Muscle layer of duodenum (tissue), 2 donors: ENCODE measurements at regions not wholly inside any gene's neighbourhood (a gene's known extent, or its start where the extent isn't known, plus 50 kb on each side); places are given as distances from the start of the nearest gene placed in this dataset.

Source experiments
- H3K27ac ChIP-seq: one replicate; pipeline ENCODE4 v1.7.0; 2013; ENCODE audit warnings: mild to moderate bottlenecking, low read length
- H3K27me3 ChIP-seq: one replicate; pipeline ENCODE4 v1.7.0; 2013; ENCODE audit warnings: low read depth, mild to moderate bottlenecking, control low read depth, low read length
- H3K36me3 ChIP-seq, 2 donors: one replicate each; pipeline ENCODE4 v1.7.0; 2013; ENCODE audit warnings: low read length in 2 of 2, control low read depth in 1 of 2, mild to moderate bottlenecking in 1 of 2; ENCODE audit not compliant: insufficient read depth in 2 of 2, control insufficient read depth in 1 of 2
- H3K4me1 ChIP-seq, 2 donors: one replicate each; pipeline ENCODE4 v1.7.0; 2013; ENCODE audit warnings: low read length in 2 of 2, mild to moderate bottlenecking in 2 of 2, control low read depth in 1 of 2, moderate library complexity in 1 of 2; ENCODE audit not compliant: insufficient read depth in 2 of 2, control insufficient read depth in 1 of 2
- H3K4me3 ChIP-seq, 2 donors: one replicate each; pipeline ENCODE4 v1.7.0; 2013; ENCODE audit warnings: low read length in 2 of 2, low read depth in 1 of 2, mild to moderate bottlenecking in 1 of 2
- H3K9me3 ChIP-seq, 2 donors: one replicate each; pipeline ENCODE4 v1.7.0; 2013; ENCODE audit warnings: low read length in 2 of 2, control low read depth in 1 of 2, mild to moderate bottlenecking in 1 of 2; ENCODE audit not compliant: control insufficient read depth in 1 of 2
- donor health status: healthy.

DNA sequence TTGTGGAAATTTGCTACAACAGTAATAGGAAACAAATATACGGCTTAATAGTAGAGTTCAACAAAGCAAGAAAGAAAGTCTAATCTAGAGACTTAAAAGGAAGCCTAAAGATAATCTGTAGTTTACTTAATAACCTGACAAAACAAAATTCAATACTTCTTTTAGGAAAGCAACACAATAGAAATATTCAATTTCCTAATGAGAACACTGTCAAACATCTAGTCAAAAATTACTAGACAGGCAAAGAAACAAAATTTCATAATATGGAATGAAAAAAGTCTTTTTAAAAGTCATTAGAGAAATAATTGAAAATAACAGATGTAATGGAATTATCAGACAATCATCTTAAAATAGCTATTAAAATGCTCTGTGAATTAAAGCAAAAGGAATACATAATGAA is 692.5 kb upstream of the ADAMTS16 start:
- Histone ChIP-seq H3K9me3 (peaks cover 4 to 6% of the 10 kb centered on the region in 2 donors), H3K27me3 (no peaks in the 10 kb centered on the region), H3K4me3 (no peak overlapping the region), H3K27ac (no peak overlapping the region), H3K4me1 (no peaks in the 10 kb centered on the region), H3K36me3 (no peaks in the 10 kb centered on the region)

DNA sequence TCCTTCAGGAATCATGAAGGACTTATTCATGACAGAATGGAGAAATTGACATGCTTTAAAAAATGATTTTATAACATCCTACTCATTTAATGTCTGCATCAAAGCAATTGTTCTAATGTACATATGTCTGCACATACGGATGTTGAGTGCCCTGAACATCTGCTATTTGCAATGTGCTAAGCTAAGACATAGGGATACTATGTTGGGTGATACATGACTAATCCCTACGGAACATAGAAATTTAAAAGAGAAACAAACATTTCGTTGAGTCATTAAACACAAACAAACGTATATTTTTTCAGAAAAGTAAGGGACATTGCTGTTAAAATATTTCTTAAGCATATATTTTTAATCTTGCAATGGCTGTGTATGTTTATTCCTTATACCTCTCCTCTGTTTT is 686.5 kb upstream of the ADAMTS16 start:
- no peaks in the 10 kb centered on the region for H3K36me3 ChIP-seq
- H3K4me3 ChIP-seq = no peak overlapping the region

DNA sequence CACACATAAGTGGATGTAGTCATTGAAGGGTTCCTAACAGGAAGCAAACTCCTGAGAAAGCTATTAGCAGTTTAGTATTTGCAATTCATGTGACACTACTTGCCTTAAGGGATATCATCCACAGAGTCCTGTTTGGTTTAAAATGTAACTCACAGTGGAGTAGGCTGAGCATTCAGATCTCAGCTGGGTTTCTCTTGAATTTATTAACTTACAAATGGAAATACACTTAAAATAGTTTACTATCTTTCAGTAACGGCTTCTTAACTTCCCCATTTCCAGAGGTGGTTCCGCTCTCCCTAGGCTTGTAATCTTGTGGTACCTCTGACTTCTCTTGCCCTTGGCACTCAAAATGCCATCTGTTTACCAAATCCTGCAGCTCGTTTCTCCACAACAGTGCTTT is 660.7 kb upstream of the ADAMTS16 start:
- Histone ChIP-seq H3K9me3 (no peaks in the 10 kb centered on the region), H3K36me3 (no peaks in the 10 kb centered on the region), H3K4me3 (no peak overlapping the region)

More for the DNA sequence above, 686.5 kb upstream of the ADAMTS16 start:
- Histone ChIP-seq H3K27ac (no peak overlapping the region), H3K4me1 (no peaks in the 10 kb centered on the region), H3K27me3 (no peaks in the 10 kb centered on the region), H3K9me3 (peaks cover 0 to 6% of the 10 kb centered on the region in 2 donors)

DNA sequence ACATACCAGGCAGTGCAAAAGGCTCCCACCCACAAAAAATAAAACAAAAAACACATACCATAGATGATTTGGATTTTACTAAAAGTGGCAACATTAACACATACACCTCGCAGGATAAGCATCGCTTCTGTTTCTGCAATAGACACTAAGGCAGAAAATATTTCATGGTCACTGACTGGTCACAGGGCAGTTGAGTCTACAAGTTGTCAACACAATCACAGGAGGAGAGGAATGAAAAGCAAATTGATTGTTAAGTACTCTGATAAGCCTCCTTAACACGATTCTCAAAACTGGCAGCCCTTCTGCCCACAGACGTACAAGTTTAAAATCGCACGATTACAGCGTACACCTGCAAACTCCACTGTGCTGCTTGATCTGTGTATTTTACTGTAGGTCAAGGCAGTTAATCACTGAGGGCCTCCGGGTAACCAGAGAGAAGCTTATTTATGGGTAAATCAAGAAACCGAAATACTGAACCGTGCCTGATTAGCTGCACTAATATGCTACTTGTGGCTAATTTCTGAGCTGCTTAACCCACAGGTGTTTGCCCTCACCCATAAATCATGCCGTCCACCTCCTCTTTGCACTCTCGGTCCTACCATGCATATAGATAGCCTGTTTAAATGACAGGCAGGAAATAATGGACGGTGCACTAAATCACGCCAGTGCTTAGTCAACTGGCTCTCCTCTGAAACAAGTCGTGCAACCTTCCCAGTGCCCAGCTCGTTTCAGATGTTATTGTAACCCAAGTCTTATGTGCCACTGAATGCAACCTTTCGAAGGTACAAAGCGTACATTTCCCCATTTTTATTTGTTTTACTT is 659.4 kb upstream of the ADAMTS16 start:
- no peak overlapping the region for H3K4me3 ChIP-seq
- H3K4me1 ChIP-seq = no peaks in the 10 kb centered on the region
- no peaks in the 10 kb centered on the region for H3K27me3 ChIP-seq
- no peaks in the 10 kb centered on the region for H3K36me3 ChIP-seq
- H3K9me3 ChIP-seq = no peaks in the 10 kb centered on the region
- H3K27ac ChIP-seq = no peak overlapping the region

More for the DNA sequence above, 660.7 kb upstream of the ADAMTS16 start:
- Histone ChIP-seq H3K27me3 (no peaks in the 10 kb centered on the region), H3K4me1 (no peaks in the 10 kb centered on the region), H3K27ac (no peak overlapping the region)

DNA sequence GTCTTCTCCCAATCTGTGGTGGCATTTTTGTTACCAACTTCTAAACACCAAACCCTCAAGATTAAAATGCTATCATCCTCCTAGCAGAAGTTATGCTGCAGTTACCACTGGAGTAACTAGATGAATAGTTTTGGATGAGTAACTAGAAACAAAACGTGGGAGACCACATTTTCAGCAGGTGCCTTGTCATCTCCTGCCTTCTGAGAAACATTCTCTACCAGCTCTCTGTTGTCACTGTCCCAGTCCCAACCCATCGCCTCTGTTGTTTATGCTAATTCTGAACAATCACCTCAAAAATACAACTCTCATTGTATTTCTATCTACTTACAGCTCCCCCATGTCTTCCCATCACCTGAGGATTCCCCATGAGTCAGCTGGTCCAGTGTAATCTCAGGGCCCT is 652.5 kb upstream of the ADAMTS16 start:
- Histone ChIP-seq H3K4me1 (no peaks in the 10 kb centered on the region), H3K4me3 (no peak overlapping the region), H3K9me3 (no peaks in the 10 kb centered on the region), H3K36me3 (no peaks in the 10 kb centered on the region), H3K27me3 (no peaks in the 10 kb centered on the region), H3K27ac (no peak overlapping the region)

DNA sequence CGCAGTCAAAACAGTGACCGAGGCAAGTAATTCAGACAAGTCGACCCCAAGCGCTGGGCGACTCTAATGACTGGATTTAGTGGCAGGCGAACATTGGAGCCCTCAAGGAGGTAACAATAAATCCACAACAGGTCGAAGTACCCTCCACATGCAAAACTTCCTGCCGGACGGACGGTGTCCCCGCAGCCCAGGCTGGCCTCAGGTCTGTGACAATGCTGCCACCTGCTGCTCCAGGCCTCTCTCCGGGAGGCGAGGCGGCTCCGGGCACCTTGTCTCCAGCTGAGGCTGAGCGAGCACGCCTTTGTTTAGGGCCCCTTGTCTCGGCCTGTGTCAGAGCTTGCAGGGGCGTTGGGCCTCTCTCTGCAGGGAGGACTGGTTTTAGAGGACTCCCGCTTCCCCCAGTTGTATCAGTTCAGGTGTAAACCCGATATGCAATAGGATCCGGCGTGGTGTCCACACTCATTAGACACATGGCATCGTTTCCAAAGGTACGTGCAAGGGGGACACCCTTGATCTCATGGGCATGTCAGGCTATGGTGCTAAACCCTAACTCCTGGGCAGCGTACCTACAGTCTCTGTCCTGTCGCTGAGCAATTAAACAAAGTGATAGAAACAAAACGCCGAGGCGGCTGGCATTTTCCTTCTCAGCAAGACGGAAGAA is 628.0 kb upstream of the ADAMTS16 start:
- no peak overlapping the region for H3K27ac ChIP-seq
- no peaks in the 10 kb centered on the region for H3K4me1 ChIP-seq
- no peak overlapping the region for H3K4me3 ChIP-seq
- H3K9me3 ChIP-seq = no peaks in the 10 kb centered on the region
- H3K27me3 ChIP-seq = no peaks in the 10 kb centered on the region
- H3K36me3 ChIP-seq = no peaks in the 10 kb centered on the region

DNA sequence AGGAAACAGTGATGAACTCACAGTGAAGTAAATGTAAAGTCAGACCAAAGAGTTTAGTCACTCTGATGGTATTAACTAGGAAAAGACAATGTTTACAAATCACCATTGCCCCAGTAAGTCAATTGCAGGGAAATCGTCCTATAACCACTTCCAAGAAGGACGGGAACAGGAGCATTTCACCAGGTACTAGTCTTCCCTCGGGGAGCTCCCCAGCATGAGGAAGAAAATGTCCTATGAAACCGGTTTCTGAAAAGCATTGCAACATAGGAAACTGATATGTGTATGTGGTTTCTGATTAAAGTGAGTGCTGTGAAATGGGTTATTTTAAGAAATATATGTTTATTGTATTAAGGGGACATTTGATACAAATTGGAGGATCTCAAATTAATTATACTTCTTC is 626.7 kb upstream of the ADAMTS16 start:
- H3K36me3 ChIP-seq = no peaks in the 10 kb centered on the region

DNA sequence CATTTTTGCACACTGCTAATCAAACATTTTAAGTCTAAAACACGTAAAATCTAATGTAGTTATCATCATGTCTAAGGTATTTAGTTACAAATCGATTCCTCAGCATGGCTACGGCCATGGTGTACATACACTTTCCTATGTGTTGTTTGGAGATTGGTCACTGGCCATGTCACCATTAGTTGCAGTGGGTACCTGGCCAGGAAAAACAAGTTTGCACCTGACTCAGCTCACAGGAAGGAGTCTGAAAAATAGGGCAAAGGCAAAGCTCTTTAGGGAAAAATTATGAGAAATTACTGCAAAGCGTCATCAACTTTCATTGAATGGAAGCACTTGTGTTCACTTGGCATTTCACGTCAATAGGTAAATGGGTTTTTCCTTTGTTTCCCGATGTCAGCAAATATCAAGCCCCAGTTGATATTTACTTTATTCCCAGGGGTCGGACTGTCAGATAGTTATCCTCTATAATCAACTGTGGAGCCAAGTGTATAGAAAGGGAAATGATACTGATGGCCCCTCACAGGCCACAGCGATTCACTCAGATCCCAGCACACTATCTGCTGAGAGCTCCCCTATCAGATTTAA is 626.0 kb upstream of the ADAMTS16 start:
- Histone ChIP-seq H3K27me3 (no peaks in the 10 kb centered on the region), H3K27ac (no peak overlapping the region), H3K4me1 (no peaks in the 10 kb centered on the region), H3K4me3 (no peak overlapping the region), H3K36me3 (no peaks in the 10 kb centered on the region), H3K9me3 (no peaks in the 10 kb centered on the region)

More for the DNA sequence above, 626.7 kb upstream of the ADAMTS16 start:
- no peak overlapping the region for H3K4me3 ChIP-seq
- H3K9me3 ChIP-seq = no peaks in the 10 kb centered on the region
- no peak overlapping the region for H3K27ac ChIP-seq
- no peaks in the 10 kb centered on the region for H3K4me1 ChIP-seq
- no peaks in the 10 kb centered on the region for H3K27me3 ChIP-seq

DNA sequence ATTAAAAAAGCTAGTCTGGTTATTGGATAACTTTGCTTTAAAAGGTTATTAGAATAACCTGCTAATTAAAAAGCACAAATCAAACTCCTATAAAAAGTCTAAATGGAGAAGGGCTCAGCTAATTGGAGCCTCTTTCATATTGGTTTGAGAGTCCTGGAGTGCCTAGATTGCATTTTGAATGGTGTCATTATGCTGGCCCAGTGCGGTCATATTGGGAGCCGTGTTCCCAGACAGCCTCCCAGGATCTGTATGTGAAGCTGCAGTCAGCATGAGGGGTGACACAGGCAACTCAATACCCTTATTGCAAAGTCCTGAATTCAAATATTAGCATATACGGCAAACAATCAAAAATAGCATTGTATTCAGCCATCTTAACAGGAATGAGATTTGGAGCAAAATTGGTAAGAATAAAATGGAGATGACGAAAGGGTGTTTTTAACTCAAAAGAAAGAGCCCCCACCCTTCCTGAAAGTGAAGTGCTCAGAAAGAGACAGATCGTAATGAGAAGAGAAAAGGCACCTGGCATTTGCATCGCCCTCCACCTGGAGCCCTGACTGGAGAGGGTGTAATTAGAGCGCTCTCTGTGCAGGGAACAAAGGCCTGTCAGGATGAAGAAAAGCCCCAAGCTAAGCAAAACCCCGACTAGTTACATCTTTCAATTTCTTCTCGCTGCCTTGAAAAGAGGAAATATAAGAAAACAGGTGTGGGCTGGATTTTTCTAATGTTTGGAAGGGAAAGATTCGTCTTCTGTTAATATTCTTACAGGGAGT is 621.0 kb upstream of the ADAMTS16 start:
- no peak overlapping the region for H3K27ac ChIP-seq
- H3K27me3 ChIP-seq = no peaks in the 10 kb centered on the region
- no peak overlapping the region for H3K4me3 ChIP-seq
- no peaks in the 10 kb centered on the region for H3K4me1 ChIP-seq
- no peaks in the 10 kb centered on the region for H3K9me3 ChIP-seq
- no peaks in the 10 kb centered on the region for H3K36me3 ChIP-seq

DNA sequence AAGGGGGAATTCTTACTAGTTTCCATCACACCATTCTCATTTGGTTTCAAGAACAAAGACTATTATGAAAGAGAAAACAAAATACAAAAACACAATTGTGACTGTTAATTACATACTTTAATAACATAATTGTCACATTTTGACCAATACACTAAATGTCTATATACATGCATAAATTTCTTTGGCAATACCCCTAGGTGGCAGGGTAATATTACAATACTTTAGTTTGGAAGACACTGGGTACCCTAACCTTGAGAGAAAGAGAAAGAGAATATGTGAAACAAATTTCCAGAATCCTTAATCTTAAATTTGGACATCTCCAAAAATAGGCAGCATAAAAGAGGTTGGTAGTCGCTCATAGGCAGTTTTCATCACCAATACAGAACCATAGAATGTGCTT is 619.6 kb upstream of the ADAMTS16 start:
- Histone ChIP-seq H3K4me3 (no peak overlapping the region), H3K36me3 (no peaks in the 10 kb centered on the region), H3K9me3 (no peaks in the 10 kb centered on the region), H3K4me1 (no peaks in the 10 kb centered on the region), H3K27ac (no peak overlapping the region), H3K27me3 (no peaks in the 10 kb centered on the region)

DNA sequence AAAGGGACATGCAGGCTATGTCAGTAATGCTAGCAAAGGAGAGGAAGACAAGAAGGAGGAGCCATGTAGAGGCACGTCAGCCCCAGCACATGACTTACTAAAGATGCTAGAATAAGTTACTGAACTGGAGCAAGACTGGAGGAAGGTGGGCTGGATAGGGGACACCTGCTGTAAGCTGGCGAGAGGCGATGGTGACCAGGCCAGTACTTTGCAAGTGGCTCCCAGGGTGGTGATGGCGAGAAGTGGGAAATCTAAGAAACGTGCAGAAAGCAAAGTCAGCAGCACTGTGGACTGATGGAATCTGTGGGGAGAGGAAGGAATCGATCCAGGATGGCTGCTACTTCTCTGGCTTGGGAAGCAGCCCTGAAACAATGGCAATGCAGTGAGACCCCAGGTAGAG is 617.1 kb upstream of the ADAMTS16 start:
- H3K4me1 ChIP-seq = no peaks in the 10 kb centered on the region

More for the DNA sequence above, 617.1 kb upstream of the ADAMTS16 start:
- Histone ChIP-seq H3K4me3 (no peak overlapping the region), H3K27me3 (no peaks in the 10 kb centered on the region), H3K36me3 (no peaks in the 10 kb centered on the region), H3K9me3 (no peaks in the 10 kb centered on the region), H3K27ac (no peak overlapping the region)
